ENCODE measurements at regions not wholly inside any gene's neighbourhood (a gene's known extent, or its start where the extent isn't known, plus 50 kb on each side); places are given as distances from the start of the nearest gene placed in this dataset.

GRCh38 chr1:95520390-95520789 lies 286.4 kb downstream of the RWDD3 start:
- TF ChIP-seq, protein P1, sequence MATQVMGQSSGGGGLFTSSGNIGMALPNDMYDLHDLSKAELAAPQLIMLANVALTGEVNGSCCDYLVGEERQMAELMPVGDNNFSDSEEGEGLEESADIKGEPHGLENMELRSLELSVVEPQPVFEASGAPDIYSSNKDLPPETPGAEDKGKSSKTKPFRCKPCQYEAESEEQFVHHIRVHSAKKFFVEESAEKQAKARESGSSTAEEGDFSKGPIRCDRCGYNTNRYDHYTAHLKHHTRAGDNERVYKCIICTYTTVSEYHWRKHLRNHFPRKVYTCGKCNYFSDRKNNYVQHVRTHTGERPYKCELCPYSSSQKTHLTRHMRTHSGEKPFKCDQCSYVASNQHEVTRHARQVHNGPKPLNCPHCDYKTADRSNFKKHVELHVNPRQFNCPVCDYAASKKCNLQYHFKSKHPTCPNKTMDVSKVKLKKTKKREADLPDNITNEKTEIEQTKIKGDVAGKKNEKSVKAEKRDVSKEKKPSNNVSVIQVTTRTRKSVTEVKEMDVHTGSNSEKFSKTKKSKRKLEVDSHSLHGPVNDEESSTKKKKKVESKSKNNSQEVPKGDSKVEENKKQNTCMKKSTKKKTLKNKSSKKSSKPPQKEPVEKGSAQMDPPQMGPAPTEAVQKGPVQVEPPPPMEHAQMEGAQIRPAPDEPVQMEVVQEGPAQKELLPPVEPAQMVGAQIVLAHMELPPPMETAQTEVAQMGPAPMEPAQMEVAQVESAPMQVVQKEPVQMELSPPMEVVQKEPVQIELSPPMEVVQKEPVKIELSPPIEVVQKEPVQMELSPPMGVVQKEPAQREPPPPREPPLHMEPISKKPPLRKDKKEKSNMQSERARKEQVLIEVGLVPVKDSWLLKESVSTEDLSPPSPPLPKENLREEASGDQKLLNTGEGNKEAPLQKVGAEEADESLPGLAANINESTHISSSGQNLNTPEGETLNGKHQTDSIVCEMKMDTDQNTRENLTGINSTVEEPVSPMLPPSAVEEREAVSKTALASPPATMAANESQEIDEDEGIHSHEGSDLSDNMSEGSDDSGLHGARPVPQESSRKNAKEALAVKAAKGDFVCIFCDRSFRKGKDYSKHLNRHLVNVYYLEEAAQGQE (IDR thresholded peaks at IDR 0.05; ENCODE audit: insufficient replicate concordance, low read depth): no peak
- TF ChIP-seq CTCF (IDR thresholded peaks at IDR 0.05; ENCODE audit: insufficient read depth, low read length) (no peak), POLR2AphosphoS5 (IDR thresholded peaks at IDR 0.05; ENCODE audit: low read depth) (no peak), GABPA (IDR thresholded peaks at IDR 0.05; ENCODE audit: low read depth) (no peak)
